ENCODE measurements at regions not wholly inside any gene's neighbourhood (a gene's known extent, or its start where the extent isn't known, plus 50 kb on each side); places are given as distances from the start of the nearest gene placed in this dataset.
"Not testable (repeated sequence)": the region's sequence is repeated elsewhere in the genome, so short reads cannot be mapped to it uniquely, and the experiment has no call there.

DNA sequence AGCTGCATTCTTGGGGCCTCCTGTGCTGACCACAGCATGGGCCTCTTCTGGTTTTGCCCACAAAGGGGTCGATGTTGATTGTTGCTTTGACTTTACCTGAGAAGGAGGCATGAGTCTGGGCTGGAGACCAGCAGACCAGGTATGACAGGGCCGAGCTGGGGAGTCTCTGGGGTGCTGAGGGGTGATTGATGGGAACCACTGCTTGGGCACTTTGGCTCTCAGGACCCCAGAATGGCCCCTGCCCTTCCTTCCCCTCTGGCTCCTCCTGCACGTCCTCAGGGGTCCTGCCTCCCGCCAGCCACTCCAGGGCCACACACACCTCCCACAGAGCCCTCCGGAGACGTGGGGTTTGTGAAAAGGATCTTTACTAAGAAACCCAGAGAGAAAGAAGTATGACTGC lies 70.0 kb downstream of the TMEM121 start:
- H3K4me1 Mint-ChIP-seq (ENCODE audit: low read depth, unreplicated experiment); DNase-seq; CTCF ChIA-PET: not testable (repeated sequence)

DNA sequence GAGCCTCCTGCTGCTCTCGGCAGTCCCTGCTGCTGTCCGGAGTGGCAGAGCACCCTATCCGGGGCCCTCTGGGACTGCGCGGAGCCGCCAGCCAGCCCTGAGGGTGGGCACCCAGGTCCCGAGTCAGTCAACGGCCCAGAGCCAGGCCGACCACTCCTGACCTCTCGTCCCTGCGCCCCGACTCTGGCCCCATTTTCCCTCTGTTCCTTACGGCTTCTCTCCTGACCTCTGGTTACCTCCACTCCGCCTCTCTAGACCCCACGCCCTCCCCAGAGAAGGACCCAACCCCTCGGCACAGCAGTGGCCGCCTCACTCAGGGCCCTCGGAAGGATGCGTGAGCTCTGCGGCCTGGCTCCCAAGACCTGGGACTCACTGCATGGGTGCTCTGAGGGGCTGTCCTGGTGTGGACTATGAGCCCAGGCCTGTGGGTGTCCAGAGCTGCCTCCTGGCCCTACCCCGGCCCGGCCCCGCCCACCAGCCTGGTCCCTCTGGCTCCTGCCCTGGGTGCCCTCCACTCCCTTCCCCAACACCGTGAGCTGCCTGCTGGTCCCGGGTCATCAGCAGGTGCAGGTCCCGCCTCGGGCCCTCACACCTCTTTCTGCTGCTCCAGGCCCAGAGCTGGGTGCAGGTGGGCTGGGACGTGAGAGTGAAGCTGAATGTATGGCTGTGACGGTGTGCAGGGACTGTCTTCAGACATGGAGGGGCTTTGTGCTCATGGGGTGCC lies 71.8 kb downstream of the TMEM121 start:
- POLR2A ChIA-PET; DNase-seq; H3K4me1 Mint-ChIP-seq (ENCODE audit: low read depth, unreplicated experiment); H3K4me3 ChIP-seq (ENCODE audit: low read depth, low read length); CTCF ChIA-PET; H3K4me3 Mint-ChIP-seq (ENCODE audit: unreplicated experiment); BruUV-seq (replicated peaks); H3K27ac Mint-ChIP-seq (ENCODE audit: unreplicated experiment); H3K27me3 Mint-ChIP-seq (ENCODE audit: insufficient read depth, unreplicated experiment); H3K4me1 ChIP-seq; H3K9me3 ChIP-seq; H3K36me3 Mint-ChIP-seq (ENCODE audit: insufficient read depth, unreplicated experiment); H3K36me3 ChIP-seq (ENCODE audit: control insufficient read depth, insufficient read depth, low read length); H3K27me3 ChIP-seq (replicated peaks; ENCODE audit: control insufficient read depth, insufficient read depth, low read length); intact Hi-C loops (cut with micrococcal nuclease; ENCODE audit: unreplicated experiment); H3K9me3 Mint-ChIP-seq (ENCODE audit: unreplicated experiment): not testable (repeated sequence)

More for the DNA sequence above, 70.0 kb downstream of the TMEM121 start:
- H3K4me3 ChIP-seq (ENCODE audit: low read depth, low read length); H3K4me3 Mint-ChIP-seq (ENCODE audit: unreplicated experiment); H3K36me3 ChIP-seq (ENCODE audit: control insufficient read depth, insufficient read depth, low read length); POLR2A ChIA-PET; H3K27me3 ChIP-seq (replicated peaks; ENCODE audit: control insufficient read depth, insufficient read depth, low read length); H3K27ac Mint-ChIP-seq (ENCODE audit: unreplicated experiment); H3K9me3 ChIP-seq; intact Hi-C loops (cut with micrococcal nuclease; ENCODE audit: unreplicated experiment); H3K36me3 Mint-ChIP-seq (ENCODE audit: insufficient read depth, unreplicated experiment); H3K4me1 ChIP-seq; BruUV-seq (replicated peaks); H3K27me3 Mint-ChIP-seq (ENCODE audit: insufficient read depth, unreplicated experiment); H3K9me3 Mint-ChIP-seq (ENCODE audit: unreplicated experiment): not testable (repeated sequence)

DNA sequence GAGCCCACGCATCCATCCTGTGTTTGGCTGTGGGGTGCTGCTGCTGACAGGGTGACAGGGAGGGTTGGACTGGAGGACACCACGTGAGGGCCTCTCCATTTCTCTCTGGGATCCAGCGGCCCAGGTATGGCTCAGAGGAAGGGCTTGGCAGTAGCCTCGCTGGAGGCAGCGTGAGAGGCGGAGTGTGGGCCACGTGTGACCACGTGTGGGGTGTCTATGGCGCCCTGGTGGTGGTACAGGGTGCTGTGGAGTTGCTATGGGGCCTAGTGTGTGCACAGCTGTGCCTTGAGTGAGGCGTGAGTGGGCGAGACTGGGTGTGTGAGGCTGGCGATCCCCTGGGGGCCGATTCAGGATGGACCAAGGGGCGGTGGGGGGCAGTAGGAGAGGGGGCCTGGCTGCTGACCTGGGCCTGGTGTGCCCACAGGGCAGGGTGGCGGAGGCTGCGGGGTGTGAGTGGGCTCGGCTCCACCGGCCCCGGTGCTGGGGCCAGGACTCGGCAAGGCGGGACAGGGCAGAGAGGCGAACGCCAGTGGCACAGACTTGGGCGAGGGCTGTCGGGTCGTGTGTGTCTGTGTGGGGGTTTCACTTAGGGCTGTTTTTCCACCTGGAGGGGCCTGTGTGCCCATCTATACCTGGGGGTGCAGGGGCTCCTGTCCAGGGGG lies 72.7 kb downstream of the TMEM121 start:
- H3K27me3 Mint-ChIP-seq (ENCODE audit: insufficient read depth, unreplicated experiment); H3K4me1 Mint-ChIP-seq (ENCODE audit: low read depth, unreplicated experiment); H3K36me3 Mint-ChIP-seq (ENCODE audit: insufficient read depth, unreplicated experiment); H3K9me3 Mint-ChIP-seq (ENCODE audit: unreplicated experiment); BruUV-seq (replicated peaks); POLR2A ChIA-PET; H3K9me3 ChIP-seq; H3K4me1 ChIP-seq; DNase-seq; H3K36me3 ChIP-seq (ENCODE audit: control insufficient read depth, insufficient read depth, low read length); H3K4me3 ChIP-seq (ENCODE audit: low read depth, low read length); CTCF ChIA-PET; intact Hi-C loops (cut with micrococcal nuclease; ENCODE audit: unreplicated experiment); H3K27me3 ChIP-seq (replicated peaks; ENCODE audit: control insufficient read depth, insufficient read depth, low read length); H3K4me3 Mint-ChIP-seq (ENCODE audit: unreplicated experiment); H3K27ac Mint-ChIP-seq (ENCODE audit: unreplicated experiment): not testable (repeated sequence)

DNA sequence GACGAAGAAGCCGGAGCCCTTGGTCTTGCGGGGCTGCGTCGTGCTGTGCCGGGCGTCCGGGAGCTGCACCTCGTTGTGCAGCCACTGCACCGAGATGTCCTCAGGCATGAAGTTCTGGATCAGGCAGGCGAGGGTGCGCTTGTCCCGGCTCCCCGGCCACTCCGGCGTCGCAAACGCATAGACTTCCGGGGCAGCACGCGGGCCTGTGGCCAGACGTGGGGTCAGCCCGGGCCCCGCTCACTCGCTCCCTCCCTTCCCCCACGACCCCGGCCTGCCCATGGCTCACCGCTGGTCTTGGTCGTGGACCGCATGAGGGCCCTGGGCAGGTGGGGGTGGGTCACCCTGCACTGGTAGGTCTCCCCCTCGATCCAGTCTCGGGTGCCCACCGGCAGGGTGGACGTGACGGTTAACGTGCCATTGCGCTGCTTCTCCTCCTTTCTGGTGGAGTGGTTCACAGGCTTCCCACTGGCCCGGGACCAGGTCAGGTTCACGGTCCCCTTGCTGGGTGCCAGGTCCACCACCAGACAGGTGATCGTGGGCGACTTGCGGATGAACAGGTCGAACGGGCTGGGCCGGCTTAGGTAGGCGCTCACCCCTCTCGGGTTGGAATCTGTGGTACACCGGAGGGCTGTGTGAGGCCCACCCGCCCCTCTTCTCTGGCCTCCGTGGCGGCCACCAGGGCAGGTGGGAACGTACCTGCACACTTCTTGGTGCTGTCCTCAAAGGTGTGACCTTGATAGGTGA lies 74.0 kb downstream of the TMEM121 start:
- H3K9me3 ChIP-seq; H3K4me3 ChIP-seq (ENCODE audit: low read depth, low read length); H3K27ac Mint-ChIP-seq (ENCODE audit: unreplicated experiment); H3K4me3 Mint-ChIP-seq (ENCODE audit: unreplicated experiment); H3K36me3 ChIP-seq (ENCODE audit: control insufficient read depth, insufficient read depth, low read length); DNase-seq; H3K4me1 Mint-ChIP-seq (ENCODE audit: low read depth, unreplicated experiment); H3K9me3 Mint-ChIP-seq (ENCODE audit: unreplicated experiment); CTCF ChIA-PET; H3K4me1 ChIP-seq; H3K27me3 Mint-ChIP-seq (ENCODE audit: insufficient read depth, unreplicated experiment); intact Hi-C loops (cut with micrococcal nuclease; ENCODE audit: unreplicated experiment); H3K36me3 Mint-ChIP-seq (ENCODE audit: insufficient read depth, unreplicated experiment); POLR2A ChIA-PET; H3K27me3 ChIP-seq (replicated peaks; ENCODE audit: control insufficient read depth, insufficient read depth, low read length); BruUV-seq (replicated peaks): not testable (repeated sequence)
